ENCODE measurements at regions not wholly inside any gene's neighbourhood (a gene's known extent, or its start where the extent isn't known, plus 50 kb on each side); places are given as distances from the start of the nearest gene placed in this dataset.
"Not testable (repeated sequence)": the region's sequence is repeated elsewhere in the genome, so short reads cannot be mapped to it uniquely, and the experiment has no call there.

GRCh38 chr3:10649463-10649862 lies 144.1 kb upstream of the ATP2B2 start:
- H3K27ac ChIP-seq (replicated peaks; ENCODE audit: low read length); H3K4me1 ChIP-seq (ENCODE audit: control insufficient read depth in 2 of 2, insufficient read depth in 1 of 2, low read depth in 1 of 2, low read length in 2 of 2); H3K4me3 ChIP-seq (ENCODE audit: low read length in 2 of 2); H3K79me1 ChIP-seq (ENCODE audit: low read depth, low read length); H3K9me3 ChIP-seq (replicated peaks in 1 of 2; ENCODE audit: control insufficient read depth in 2 of 2, insufficient read depth in 1 of 2, low read depth in 1 of 2, low read length in 2 of 2); H3K14ac ChIP-seq (ENCODE audit: low read length); H2BK120ac ChIP-seq (ENCODE audit: low read depth, low read length); H4K91ac ChIP-seq (ENCODE audit: low read depth, low read length, poor library complexity); DNase-seq (ENCODE audit: low spot score); H2BK12ac ChIP-seq (ENCODE audit: low read length); H3K9ac ChIP-seq (ENCODE audit: low read depth, low read length, poor library complexity); H4K8ac ChIP-seq (ENCODE audit: low read depth, low read length); H3K18ac ChIP-seq (ENCODE audit: low read length); H2BK5ac ChIP-seq (ENCODE audit: low read length); H3K4ac ChIP-seq (ENCODE audit: low read length); H2AFZ ChIP-seq (ENCODE audit: low read length); H2BK15ac ChIP-seq (ENCODE audit: low read length); H3K36me3 ChIP-seq (replicated peaks in 1 of 2; ENCODE audit: control insufficient read depth in 2 of 2, insufficient read depth in 2 of 2, low read length in 2 of 2); H3K27me3 ChIP-seq (ENCODE audit: control insufficient read depth in 3 of 3, insufficient read depth in 3 of 3, low read depth in 1 of 3, low read length in 3 of 3); H3K23ac ChIP-seq (ENCODE audit: low read depth, low read length, poor library complexity); H3K4me2 ChIP-seq (ENCODE audit: insufficient read depth, low read length, poor library complexity, severe bottlenecking); H2AK5ac ChIP-seq (ENCODE audit: low read depth, low read length): not testable (repeated sequence)
- no CpG with 5 or more reads among the region's 1 CpG for WGBS, 2 donors (ENCODE audit: extremely low coverage in 2 of 2, insufficient read length in 2 of 2, insufficient replicate concordance in 1 of 2)

- Histone ChIP-seq H3K9me3 (replicated peaks in 1 of 2; ENCODE audit: control insufficient read depth in 2 of 2, insufficient read depth in 1 of 2, low read depth in 1 of 2, low read length in 2 of 2) (no peaks in the 10 kb centered on the region), H2BK12ac (ENCODE audit: low read length) (no peak overlapping the region), H4K91ac (ENCODE audit: low read depth, low read length, poor library complexity) (no peak overlapping the region), H3K4ac (ENCODE audit: low read length) (no peak overlapping the region), H3K4me2 (ENCODE audit: insufficient read depth, low read length, poor library complexity, severe bottlenecking) (no peak overlapping the region), H2BK120ac (ENCODE audit: low read depth, low read length) (no peak overlapping the region), H2BK15ac (ENCODE audit: low read length) (no peak overlapping the region), H3K9ac (ENCODE audit: low read depth, low read length, poor library complexity) (no peak overlapping the region), H3K23ac (ENCODE audit: low read depth, low read length, poor library complexity) (no peak overlapping the region), H4K8ac (ENCODE audit: low read depth, low read length) (no peak overlapping the region), H3K4me3 (ENCODE audit: low read length in 2 of 2) (no peak overlapping the region), H3K18ac (ENCODE audit: low read length) (no peak overlapping the region), H3K36me3 (replicated peaks in 1 of 2; ENCODE audit: control insufficient read depth in 2 of 2, insufficient read depth in 2 of 2, low read length in 2 of 2) (no peaks in the 10 kb centered on the region), H3K27me3 (ENCODE audit: control insufficient read depth in 3 of 3, insufficient read depth in 3 of 3, low read depth in 1 of 3, low read length in 3 of 3) (peaks cover 0 to 3% (median 0%) of the 10 kb centered on the region in 3 experiments), H2AFZ (ENCODE audit: low read length) (no peak overlapping the region), H2BK5ac (ENCODE audit: low read length) (no peak overlapping the region), H3K14ac (ENCODE audit: low read length) (no peak overlapping the region), H3K27ac (replicated peaks; ENCODE audit: low read length) (no peak overlapping the region), H3K4me1 (ENCODE audit: control insufficient read depth in 2 of 2, insufficient read depth in 1 of 2, low read depth in 1 of 2, low read length in 2 of 2) (no peaks in the 10 kb centered on the region), H2AK5ac (ENCODE audit: low read depth, low read length) (no peak overlapping the region), H3K79me1 (ENCODE audit: low read depth, low read length) (no peaks in the 10 kb centered on the region)
- no peak for DNase-seq (ENCODE audit: low spot score)
Measured at GRCh38 chr3:10651506-10651905, 146.1 kb upstream of the ATP2B2 start.

DNA sequence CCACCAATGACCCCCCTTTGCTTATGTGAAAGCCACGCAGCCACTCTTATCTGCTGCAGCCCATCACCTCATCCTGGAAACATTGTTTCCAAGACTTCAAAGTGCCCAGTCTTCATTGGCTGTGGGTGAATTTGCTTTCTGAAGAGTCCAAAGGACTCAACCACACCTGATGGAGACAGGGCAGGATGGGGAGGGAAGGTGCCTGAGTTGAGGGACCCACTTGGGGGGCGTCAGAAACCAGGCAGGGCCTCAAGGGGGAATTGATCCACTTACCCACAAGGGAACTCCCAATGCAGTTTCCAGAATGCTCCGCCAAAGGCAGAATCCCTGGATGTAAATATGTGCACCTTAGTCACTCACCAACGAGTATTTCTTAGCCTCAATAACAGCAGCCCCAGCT lies 147.9 kb upstream of the ATP2B2 start:
- DNase-seq (ENCODE audit: low spot score), result no peak
- Histone ChIP-seq H2BK15ac (ENCODE audit: low read length) (no peak overlapping the region), H3K27me3 (ENCODE audit: control insufficient read depth in 3 of 3, insufficient read depth in 3 of 3, low read depth in 1 of 3, low read length in 3 of 3) (peaks cover 0 to 3% (median 0%) of the 10 kb centered on the region in 3 experiments), H2BK5ac (ENCODE audit: low read length) (no peak overlapping the region), H4K8ac (ENCODE audit: low read depth, low read length) (no peak overlapping the region), H2AFZ (ENCODE audit: low read length) (no peak overlapping the region), H3K36me3 (replicated peaks in 1 of 2; ENCODE audit: control insufficient read depth in 2 of 2, insufficient read depth in 2 of 2, low read length in 2 of 2) (no peaks in the 10 kb centered on the region), H3K4ac (ENCODE audit: low read length) (no peak overlapping the region), H3K9me3 (replicated peaks in 1 of 2; ENCODE audit: control insufficient read depth in 2 of 2, insufficient read depth in 1 of 2, low read depth in 1 of 2, low read length in 2 of 2) (peaks cover 0 to 2% of the 10 kb centered on the region in 2 donors), H3K14ac (ENCODE audit: low read length) (no peak overlapping the region), H2BK12ac (ENCODE audit: low read length) (no peak overlapping the region), H3K27ac (replicated peaks; ENCODE audit: low read length) (no peak overlapping the region), H3K4me2 (ENCODE audit: insufficient read depth, low read length, poor library complexity, severe bottlenecking) (no peak overlapping the region), H3K4me3 (ENCODE audit: low read length in 2 of 2) (no peak overlapping the region), H3K9ac (ENCODE audit: low read depth, low read length, poor library complexity) (no peak overlapping the region), H3K18ac (ENCODE audit: low read length) (no peak overlapping the region), H4K91ac (ENCODE audit: low read depth, low read length, poor library complexity) (no peak overlapping the region), H3K79me1 (ENCODE audit: low read depth, low read length) (no peaks in the 10 kb centered on the region), H2AK5ac (ENCODE audit: low read depth, low read length) (no peak overlapping the region), H2BK120ac (ENCODE audit: low read depth, low read length) (no peak overlapping the region), H3K4me1 (ENCODE audit: control insufficient read depth in 2 of 2, insufficient read depth in 1 of 2, low read depth in 1 of 2, low read length in 2 of 2) (no peaks in the 10 kb centered on the region), H3K23ac (ENCODE audit: low read depth, low read length, poor library complexity) (no peak overlapping the region)
- WGBS, 2 donors (ENCODE audit: extremely low coverage in 2 of 2, insufficient read length in 2 of 2, insufficient replicate concordance in 1 of 2), result no CpG with 5 or more reads among the region's 4 CpGs

- WGBS, 2 donors (ENCODE audit: extremely low coverage in 2 of 2, insufficient read length in 2 of 2, insufficient replicate concordance in 1 of 2), result no CpG with 5 or more reads among the region's 8 CpGs
Measured at GRCh38 chr3:10653866-10654611, 148.7 kb upstream of the ATP2B2 start.

More at GRCh38 chr3:10653866-10654611, 148.7 kb upstream of the ATP2B2 start:
- Histone ChIP-seq H2BK12ac (ENCODE audit: low read length) (no peak overlapping the region), H3K4me3 (ENCODE audit: low read length in 2 of 2) (no peak overlapping the region), H2BK120ac (ENCODE audit: low read depth, low read length) (no peak overlapping the region), H2AK5ac (ENCODE audit: low read depth, low read length) (no peak overlapping the region), H3K4ac (ENCODE audit: low read length) (no peak overlapping the region), H3K4me2 (ENCODE audit: insufficient read depth, low read length, poor library complexity, severe bottlenecking) (no peak overlapping the region), H3K23ac (ENCODE audit: low read depth, low read length, poor library complexity) (no peak overlapping the region), H3K36me3 (replicated peaks in 1 of 2; ENCODE audit: control insufficient read depth in 2 of 2, insufficient read depth in 2 of 2, low read length in 2 of 2) (no peaks in the 10 kb centered on the region), H2BK15ac (ENCODE audit: low read length) (no peak overlapping the region), H3K9me3 (replicated peaks in 1 of 2; ENCODE audit: control insufficient read depth in 2 of 2, insufficient read depth in 1 of 2, low read depth in 1 of 2, low read length in 2 of 2) (peaks cover 0 to 2% of the 10 kb centered on the region in 2 donors), H4K8ac (ENCODE audit: low read depth, low read length) (no peak overlapping the region), H2AFZ (ENCODE audit: low read length) (no peak overlapping the region), H3K18ac (ENCODE audit: low read length) (no peak overlapping the region), H4K91ac (ENCODE audit: low read depth, low read length, poor library complexity) (no peak overlapping the region), H2BK5ac (ENCODE audit: low read length) (no peak overlapping the region), H3K27me3 (ENCODE audit: control insufficient read depth in 3 of 3, insufficient read depth in 3 of 3, low read depth in 1 of 3, low read length in 3 of 3) (peaks cover 0 to 3% (median 0%) of the 10 kb centered on the region in 3 experiments), H3K27ac (replicated peaks; ENCODE audit: low read length) (no peak overlapping the region), H3K9ac (ENCODE audit: low read depth, low read length, poor library complexity) (no peak overlapping the region), H3K14ac (ENCODE audit: low read length) (no peak overlapping the region), H3K4me1 (ENCODE audit: control insufficient read depth in 2 of 2, insufficient read depth in 1 of 2, low read depth in 1 of 2, low read length in 2 of 2) (no peaks in the 10 kb centered on the region), H3K79me1 (ENCODE audit: low read depth, low read length) (no peaks in the 10 kb centered on the region)
- DNase-seq (ENCODE audit: low spot score), result no peak
